Fibroblast of skin of abdomen (primary cell): ENCODE measurements at regions not wholly inside any gene's neighbourhood (a gene's known extent, or its start where the extent isn't known, plus 50 kb on each side); places are given as distances from the start of the nearest gene placed in this dataset.
"Not testable (repeated sequence)": the region's sequence is repeated elsewhere in the genome, so short reads cannot be mapped to it uniquely, and the experiment has no call there.

Experiments
- DNase-seq: peaks from one replicate; pipeline ENCODE4 v3.0.0-alpha.2; 2013

- DNase-seq, result not testable (repeated sequence)
Measured at GRCh38 chr16:21516705-21517040, 82.7 kb upstream of the METTL9 start.

GRCh38 chr16:21517263-21517662 lies 82.1 kb upstream of the METTL9 start:
- not testable (repeated sequence) for DNase-seq

- not testable (repeated sequence) for DNase-seq
Measured at GRCh38 chr16:21519361-21520133, 79.8 kb upstream of the METTL9 start.

- DNase-seq, result peak; percentile 94
Measured at GRCh38 chr16:21520134-21521047, 79.0 kb upstream of the METTL9 start.

- not testable (repeated sequence) for DNase-seq
Measured at GRCh38 chr16:21521048-21521389, 78.4 kb upstream of the METTL9 start.

- DNase-seq, result peak; percentile 85
Measured at GRCh38 chr16:21521390-21522143, 77.8 kb upstream of the METTL9 start.

GRCh38 chr16:21522846-21523245 lies 76.5 kb upstream of the METTL9 start:
- DNase-seq, result not testable (repeated sequence)

- DNase-seq, result no peak
Measured at GRCh38 chr16:21523411-21524067, 75.8 kb upstream of the METTL9 start.

- DNase-seq, result no peak
Measured at GRCh38 chr16:21524068-21524751, 75.2 kb upstream of the METTL9 start.

- not testable (repeated sequence) for DNase-seq
Measured at GRCh38 chr16:21524752-21525028, 74.7 kb upstream of the METTL9 start.

- DNase-seq, result peak; percentile 66
Measured at GRCh38 chr16:21525029-21525895, 74.1 kb upstream of the METTL9 start.

- DNase-seq, result not testable (repeated sequence)
Measured at GRCh38 chr16:21525956-21526922, 73.1 kb upstream of the METTL9 start.

GRCh38 chr16:21526923-21527807 lies 72.2 kb upstream of the METTL9 start:
- DNase-seq, result no peak

GRCh38 chr16:21529060-21529658 lies 70.2 kb upstream of the METTL9 start:
- not testable (repeated sequence) for DNase-seq

- DNase-seq, result not testable (repeated sequence)
Measured at GRCh38 chr16:21530729-21531383, 68.5 kb upstream of the METTL9 start.

GRCh38 chr16:21532996-21533395 lies 66.4 kb upstream of the METTL9 start:
- not testable (repeated sequence) for DNase-seq

GRCh38 chr16:21533474-21533873 lies 65.9 kb upstream of the METTL9 start:
- DNase-seq, result not testable (repeated sequence)

GRCh38 chr16:21534561-21534960 lies 64.8 kb upstream of the METTL9 start:
- DNase-seq, result peak; percentile 68
